ENCODE measurements at regions not wholly inside any gene's neighbourhood (a gene's known extent, or its start where the extent isn't known, plus 50 kb on each side); places are given as distances from the start of the nearest gene placed in this dataset.

DNA sequence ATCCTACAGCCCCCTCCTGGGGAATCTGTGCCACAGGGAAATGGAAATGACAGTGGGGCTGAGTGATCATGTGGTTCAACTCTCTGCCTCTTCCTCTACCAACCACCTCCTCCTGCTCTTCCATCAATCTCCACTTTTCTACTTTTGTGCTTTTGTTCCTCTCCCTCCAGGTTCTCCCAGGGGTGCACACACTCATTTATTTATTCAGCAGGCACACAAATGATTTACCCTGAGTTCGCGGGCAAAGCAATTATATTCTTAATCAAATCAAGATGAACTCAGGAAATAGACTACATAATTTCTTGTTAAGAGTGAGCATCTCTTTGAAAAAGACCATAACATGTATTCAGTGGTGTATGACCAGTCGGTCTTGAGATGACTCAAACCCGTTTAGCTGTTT is 69.2 kb downstream of the VCX3A start:
- TF ChIP-seq, protein P1, sequence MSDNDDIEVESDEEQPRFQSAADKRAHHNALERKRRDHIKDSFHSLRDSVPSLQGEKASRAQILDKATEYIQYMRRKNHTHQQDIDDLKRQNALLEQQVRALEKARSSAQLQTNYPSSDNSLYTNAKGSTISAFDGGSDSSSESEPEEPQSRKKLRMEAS (IDR thresholded peaks at IDR 0.05), result no peak
- TF ChIP-seq FOXS1 (CRISPR knock-in tag; IDR thresholded peaks at IDR 0.05) (no peak), CBX2 (IDR thresholded peaks at IDR 0.05; ENCODE audit: borderline replicate concordance, low read depth) (no peak), ZC3H11A (IDR thresholded peaks at IDR 0.05) (no peak), PHF8 (IDR thresholded peaks at IDR 0.05; ENCODE audit: borderline replicate concordance, low read depth) (no peak), CEBPB (IDR thresholded peaks at IDR 0.05) (no peak), ZFP36 (IDR thresholded peaks at IDR 0.05; ENCODE audit: borderline replicate concordance, partially characterized antibody) (no peak), NR3C1 (IDR thresholded peaks at IDR 0.05) (no peak), MAZ (IDR thresholded peaks at IDR 0.05; ENCODE audit: borderline replicate concordance, low read depth, low read length) (no peak), SREBF2 (IDR thresholded peaks at IDR 0.05) (no peak), FOSL2 (IDR thresholded peaks at IDR 0.05) (no peak), FOSL2 (CRISPR knock-in tag; IDR thresholded peaks at IDR 0.05) (no peak), MAFK (IDR thresholded peaks at IDR 0.05; ENCODE audit: partially characterized antibody) (no peak)
- TF ChIP-seq, protein P2, sequence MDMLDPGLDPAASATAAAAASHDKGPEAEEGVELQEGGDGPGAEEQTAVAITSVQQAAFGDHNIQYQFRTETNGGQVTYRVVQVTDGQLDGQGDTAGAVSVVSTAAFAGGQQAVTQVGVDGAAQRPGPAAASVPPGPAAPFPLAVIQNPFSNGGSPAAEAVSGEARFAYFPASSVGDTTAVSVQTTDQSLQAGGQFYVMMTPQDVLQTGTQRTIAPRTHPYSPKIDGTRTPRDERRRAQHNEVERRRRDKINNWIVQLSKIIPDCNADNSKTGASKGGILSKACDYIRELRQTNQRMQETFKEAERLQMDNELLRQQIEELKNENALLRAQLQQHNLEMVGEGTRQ (IDR thresholded peaks at IDR 0.05), result no peak
- TF ChIP-seq, protein P3, sequence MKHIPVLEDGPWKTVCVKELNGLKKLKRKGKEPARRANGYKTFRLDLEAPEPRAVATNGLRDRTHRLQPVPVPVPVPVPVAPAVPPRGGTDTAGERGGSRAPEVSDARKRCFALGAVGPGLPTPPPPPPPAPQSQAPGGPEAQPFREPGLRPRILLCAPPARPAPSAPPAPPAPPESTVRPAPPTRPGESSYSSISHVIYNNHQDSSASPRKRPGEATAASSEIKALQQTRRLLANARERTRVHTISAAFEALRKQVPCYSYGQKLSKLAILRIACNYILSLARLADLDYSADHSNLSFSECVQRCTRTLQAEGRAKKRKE (CRISPR knock-in tag; IDR thresholded peaks at IDR 0.05; ENCODE audit: low read depth), result no peak
- TF ChIP-seq, protein P4, sequence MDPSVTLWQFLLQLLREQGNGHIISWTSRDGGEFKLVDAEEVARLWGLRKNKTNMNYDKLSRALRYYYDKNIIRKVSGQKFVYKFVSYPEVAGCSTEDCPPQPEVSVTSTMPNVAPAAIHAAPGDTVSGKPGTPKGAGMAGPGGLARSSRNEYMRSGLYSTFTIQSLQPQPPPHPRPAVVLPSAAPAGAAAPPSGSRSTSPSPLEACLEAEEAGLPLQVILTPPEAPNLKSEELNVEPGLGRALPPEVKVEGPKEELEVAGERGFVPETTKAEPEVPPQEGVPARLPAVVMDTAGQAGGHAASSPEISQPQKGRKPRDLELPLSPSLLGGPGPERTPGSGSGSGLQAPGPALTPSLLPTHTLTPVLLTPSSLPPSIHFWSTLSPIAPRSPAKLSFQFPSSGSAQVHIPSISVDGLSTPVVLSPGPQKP (IDR thresholded peaks at IDR 0.05; ENCODE audit: low read depth, low read length), result no peak
- no peak for DNase-seq (ENCODE audit: low read depth in 1 of 2, low spot score in 1 of 2)
- CTCF ChIA-PET, result no interaction called here
- Histone ChIP-seq H3K27ac (no peak overlapping the region), H3K4me2 (no peak overlapping the region), H3K4me3 (no peak overlapping the region), H3K4me1 (no peaks in the 10 kb centered on the region), H3K9me3 (no peaks in the 10 kb centered on the region)
- WGBS (ENCODE audit: missing lambda C conversion rate), result 5% methylated on average over 4 of the region's 4 CpGs
- ATAC-seq, result no peak
- FAIRE-seq, result no peak
- POLR2A ChIA-PET, result no interaction called here

DNA sequence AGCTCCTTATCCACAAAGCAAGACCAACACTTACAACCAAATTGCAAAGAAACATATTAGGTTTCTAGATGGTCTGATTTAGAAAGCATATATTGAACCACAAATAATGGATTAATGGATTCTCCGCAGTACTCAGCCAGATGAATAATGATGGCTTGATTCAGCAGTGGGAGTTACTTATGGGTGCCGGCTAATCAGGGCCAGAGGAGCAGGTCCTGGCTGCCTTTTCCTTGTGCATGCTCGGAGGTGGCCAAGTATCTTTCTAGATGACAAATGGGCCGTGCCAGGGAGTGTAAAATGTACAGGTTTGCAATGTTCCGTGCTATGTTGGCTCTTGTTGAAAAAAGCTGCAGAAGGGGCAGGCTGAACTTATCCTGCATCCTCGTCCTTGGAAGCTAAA is 70.2 kb downstream of the VCX3A start:
- TF ChIP-seq CBX8 (IDR thresholded peaks at IDR 0.05), result no peak
- no peak for TF ChIP-seq MYC (IDR thresholded peaks at IDR 0.05; ENCODE audit: borderline replicate concordance, low read length)
- no peak for TF ChIP-seq CHD4 (IDR thresholded peaks at IDR 0.05; ENCODE audit: borderline replicate concordance)
- no peak for TF ChIP-seq RNF2 (IDR thresholded peaks at IDR 0.05; ENCODE audit: borderline replicate concordance, low read depth)
- TF ChIP-seq HOXB13 (CRISPR knock-in tag; IDR thresholded peaks at IDR 0.05; ENCODE audit: low read depth), result no peak
- TF ChIP-seq ZFP36 (IDR thresholded peaks at IDR 0.05; ENCODE audit: borderline replicate concordance, partially characterized antibody), result no peak
- TF ChIP-seq HDAC2 (IDR thresholded peaks at IDR 0.05), result no peak
- TF ChIP-seq ESRRA (IDR thresholded peaks at IDR 0.05; ENCODE audit: borderline replicate concordance, low read length), result no peak
- no peak for TF ChIP-seq TP53 (CRISPR knock-in tag; IDR thresholded peaks at IDR 0.05)
- TF ChIP-seq NPAS2 (CRISPR knock-in tag; IDR thresholded peaks at IDR 0.05; ENCODE audit: borderline replicate concordance), result no peak
- no peak for TF ChIP-seq TFCP2L1 (CRISPR knock-in tag; IDR thresholded peaks at IDR 0.05)
- no peak for TF ChIP-seq HEYL (CRISPR knock-in tag; IDR thresholded peaks at IDR 0.05)
- no peak for TF ChIP-seq EHMT2 (IDR thresholded peaks at IDR 0.05; ENCODE audit: low read depth)
- TF ChIP-seq FOXS1 (CRISPR knock-in tag; IDR thresholded peaks at IDR 0.05), result no peak
- TF ChIP-seq RFX5 (IDR thresholded peaks at IDR 0.05), result no peak
- TF ChIP-seq, protein P5, sequence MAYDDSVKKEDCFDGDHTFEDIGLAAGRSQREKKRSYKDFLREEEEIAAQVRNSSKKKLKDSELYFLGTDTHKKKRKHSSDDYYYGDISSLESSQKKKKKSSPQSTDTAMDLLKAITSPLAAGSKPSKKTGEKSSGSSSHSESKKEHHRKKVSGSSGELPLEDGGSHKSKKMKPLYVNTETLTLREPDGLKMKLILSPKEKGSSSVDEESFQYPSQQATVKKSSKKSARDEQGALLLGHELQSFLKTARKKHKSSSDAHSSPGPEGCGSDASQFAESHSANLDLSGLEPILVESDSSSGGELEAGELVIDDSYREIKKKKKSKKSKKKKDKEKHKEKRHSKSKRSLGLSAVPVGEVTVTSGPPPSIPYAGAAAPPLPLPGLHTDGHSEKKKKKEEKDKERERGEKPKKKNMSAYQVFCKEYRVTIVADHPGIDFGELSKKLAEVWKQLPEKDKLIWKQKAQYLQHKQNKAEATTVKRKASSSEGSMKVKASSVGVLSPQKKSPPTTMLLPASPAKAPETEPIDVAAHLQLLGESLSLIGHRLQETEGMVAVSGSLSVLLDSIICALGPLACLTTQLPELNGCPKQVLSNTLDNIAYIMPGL (CRISPR knock-in tag; IDR thresholded peaks at IDR 0.05; ENCODE audit: borderline replicate concordance), result no peak
- no peak for TF ChIP-seq RARB (CRISPR knock-in tag; IDR thresholded peaks at IDR 0.05)
- TF ChIP-seq, protein P3 (CRISPR knock-in tag; IDR thresholded peaks at IDR 0.05; ENCODE audit: low read depth), result no peak
- DNase-seq (ENCODE audit: low read depth in 1 of 2, low spot score in 1 of 2), result no peak
- Histone ChIP-seq H3K4me2 (no peak overlapping the region), H3K9me3 (no peaks in the 10 kb centered on the region), H3K4me1 (no peaks in the 10 kb centered on the region), H3K4me3 (no peak overlapping the region), H3K27ac (no peak overlapping the region)
- no peak for FAIRE-seq
- no peak for ATAC-seq
- WGBS (ENCODE audit: missing lambda C conversion rate), result 5% methylated on average over 4 of the region's 6 CpGs
- CTCF ChIA-PET, result no interaction called here
- POLR2A ChIA-PET, result no interaction called here
